ENCODE measurements at regions not wholly inside any gene's neighbourhood (a gene's known extent, or its start where the extent isn't known, plus 50 kb on each side); places are given as distances from the start of the nearest gene placed in this dataset.

DNA sequence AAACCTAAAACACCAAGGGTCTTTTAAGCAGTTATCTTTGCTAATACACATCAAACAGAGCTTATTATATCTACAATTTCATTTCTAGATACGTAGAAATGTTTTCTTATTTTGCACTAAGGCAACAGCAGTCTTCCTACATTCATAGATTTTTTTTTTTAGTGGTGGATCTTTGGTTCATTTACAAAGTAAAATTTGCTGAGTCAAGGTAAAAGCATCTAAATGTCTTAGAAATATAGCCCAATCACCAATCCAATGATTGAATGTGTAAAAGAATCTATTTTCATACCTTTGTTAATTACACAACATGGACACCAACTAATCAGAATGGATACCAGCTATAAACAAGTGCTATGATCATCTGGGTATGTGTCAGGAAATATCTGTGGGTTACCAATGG lies 272.2 kb upstream of the TMPO start:
- H3K79me2 ChIP-seq (ENCODE audit: insufficient read depth, low read length) = no peaks in the 10 kb centered on the region

DNA sequence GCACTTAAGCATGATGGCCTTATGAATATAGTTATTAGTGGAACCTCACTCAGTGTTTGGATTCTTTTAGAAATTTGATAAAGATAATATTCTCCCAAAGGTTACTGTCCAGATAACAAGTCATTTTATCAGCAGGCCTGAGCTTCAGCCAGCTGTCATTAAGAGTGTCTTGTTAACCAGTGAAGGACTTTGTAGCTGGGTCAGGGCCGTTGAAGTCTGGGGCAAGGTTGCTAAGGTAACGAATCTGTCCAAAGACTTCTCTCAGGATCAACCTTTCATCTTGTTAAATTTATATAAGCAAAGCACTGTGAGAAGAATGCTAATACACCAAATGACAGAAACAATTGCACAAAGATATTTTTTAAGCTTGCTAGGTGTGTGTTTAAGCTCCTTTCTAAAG lies 271.3 kb upstream of the TMPO start:
- no peaks in the 10 kb centered on the region for H3K4me1 ChIP-seq (ENCODE audit: control insufficient read depth in 1 of 2, insufficient read depth in 2 of 2, low read length in 2 of 2)
- no peak overlapping the region for H3K27ac ChIP-seq (ENCODE audit: low read depth in 1 of 2, low read length in 2 of 2)
- H3K27me3 ChIP-seq (ENCODE audit: control insufficient read depth in 2 of 2, insufficient read depth in 2 of 2, low read length in 2 of 2) = peaks cover 0 to 2% of the 10 kb centered on the region in 2 donors
- no peak overlapping the region for H3K4me3 ChIP-seq (replicated peaks in 1 of 3; ENCODE audit: low read depth in 2 of 3, low read length in 3 of 3)
- no peaks in the 10 kb centered on the region for H4K20me1 ChIP-seq (ENCODE audit: insufficient read depth, low read length)
- no peak overlapping the region for H2AFZ ChIP-seq (ENCODE audit: insufficient read depth, low read depth, low read length, poor library complexity, severe bottlenecking)
- no peak overlapping the region for H3K9ac ChIP-seq (ENCODE audit: insufficient read depth, low read length, poor library complexity, severe bottlenecking)
- H3K4me3 Mint-ChIP-seq = no peak overlapping the region
- H3K9me3 ChIP-seq (replicated peaks in 1 of 2; ENCODE audit: control insufficient read depth in 1 of 2, insufficient read depth in 1 of 2, low read length in 2 of 2) = no peaks in the 10 kb centered on the region
- no peaks in the 10 kb centered on the region for H3K36me3 Mint-ChIP-seq
- TF ChIP-seq, protein P1, sequence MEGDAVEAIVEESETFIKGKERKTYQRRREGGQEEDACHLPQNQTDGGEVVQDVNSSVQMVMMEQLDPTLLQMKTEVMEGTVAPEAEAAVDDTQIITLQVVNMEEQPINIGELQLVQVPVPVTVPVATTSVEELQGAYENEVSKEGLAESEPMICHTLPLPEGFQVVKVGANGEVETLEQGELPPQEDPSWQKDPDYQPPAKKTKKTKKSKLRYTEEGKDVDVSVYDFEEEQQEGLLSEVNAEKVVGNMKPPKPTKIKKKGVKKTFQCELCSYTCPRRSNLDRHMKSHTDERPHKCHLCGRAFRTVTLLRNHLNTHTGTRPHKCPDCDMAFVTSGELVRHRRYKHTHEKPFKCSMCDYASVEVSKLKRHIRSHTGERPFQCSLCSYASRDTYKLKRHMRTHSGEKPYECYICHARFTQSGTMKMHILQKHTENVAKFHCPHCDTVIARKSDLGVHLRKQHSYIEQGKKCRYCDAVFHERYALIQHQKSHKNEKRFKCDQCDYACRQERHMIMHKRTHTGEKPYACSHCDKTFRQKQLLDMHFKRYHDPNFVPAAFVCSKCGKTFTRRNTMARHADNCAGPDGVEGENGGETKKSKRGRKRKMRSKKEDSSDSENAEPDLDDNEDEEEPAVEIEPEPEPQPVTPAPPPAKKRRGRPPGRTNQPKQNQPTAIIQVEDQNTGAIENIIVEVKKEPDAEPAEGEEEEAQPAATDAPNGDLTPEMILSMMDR (IDR thresholded peaks at IDR 0.05) = no peak
- no peaks in the 10 kb centered on the region for H3K36me3 ChIP-seq (replicated peaks in 1 of 2; ENCODE audit: control insufficient read depth in 1 of 2, insufficient read depth in 2 of 2, low read length in 2 of 2)
- no peak overlapping the region for H3K27ac Mint-ChIP-seq
- no CpG with 5 or more reads among the region's 2 CpGs for WGBS (ENCODE audit: insufficient coverage)
- H3K79me2 ChIP-seq (ENCODE audit: insufficient read depth, low read length) = no peaks in the 10 kb centered on the region
- H3K27me3 Mint-ChIP-seq (ENCODE audit: low read depth in 3 of 3) = peaks cover 0 to 3% (median 0%) of the 10 kb centered on the region in 3 donors
- H3K4me2 ChIP-seq (replicated peaks; ENCODE audit: extremely low read depth, low read length, poor library complexity, severe bottlenecking) = no peak overlapping the region
- intact Hi-C loops (cut with micrococcal nuclease) = no loop called here
- H3K4me1 Mint-ChIP-seq = no peaks in the 10 kb centered on the region
- H3K9me3 Mint-ChIP-seq = peaks cover 0 to 3% (median 0%) of the 10 kb centered on the region in 7 donors
- no peak for DNase-seq

More for the DNA sequence above, 272.2 kb upstream of the TMPO start:
- peaks cover 0 to 2% of the 10 kb centered on the region in 2 donors for H3K27me3 ChIP-seq (ENCODE audit: control insufficient read depth in 2 of 2, insufficient read depth in 2 of 2, low read length in 2 of 2)
- TF ChIP-seq, protein P1 (IDR thresholded peaks at IDR 0.05) = no peak
- no peak overlapping the region for H3K27ac ChIP-seq (ENCODE audit: low read depth in 1 of 2, low read length in 2 of 2)
- no peak overlapping the region for H3K4me3 ChIP-seq (replicated peaks in 1 of 3; ENCODE audit: low read depth in 2 of 3, low read length in 3 of 3)
- no peak for DNase-seq
- Mint-ChIP-seq H3K4me1 (no peaks in the 10 kb centered on the region), H3K4me3 (no peak overlapping the region), H3K36me3 (no peaks in the 10 kb centered on the region), H3K9me3 (peaks cover 0 to 3% (median 0%) of the 10 kb centered on the region in 7 donors), H3K27me3 (ENCODE audit: low read depth in 3 of 3) (peaks cover 0 to 2% (median 1%) of the 10 kb centered on the region in 3 donors), H3K27ac (no peak overlapping the region)
- WGBS (ENCODE audit: insufficient coverage) = no CpG with 5 or more reads among the region's 1 CpG
- H4K20me1 ChIP-seq (ENCODE audit: insufficient read depth, low read length) = no peaks in the 10 kb centered on the region
- no peaks in the 10 kb centered on the region for H3K4me1 ChIP-seq (ENCODE audit: control insufficient read depth in 1 of 2, insufficient read depth in 2 of 2, low read length in 2 of 2)
- H3K4me2 ChIP-seq (replicated peaks; ENCODE audit: extremely low read depth, low read length, poor library complexity, severe bottlenecking) = no peak overlapping the region
- no peaks in the 10 kb centered on the region for H3K9me3 ChIP-seq (replicated peaks in 1 of 2; ENCODE audit: control insufficient read depth in 1 of 2, insufficient read depth in 1 of 2, low read length in 2 of 2)
- no peaks in the 10 kb centered on the region for H3K36me3 ChIP-seq (replicated peaks in 1 of 2; ENCODE audit: control insufficient read depth in 1 of 2, insufficient read depth in 2 of 2, low read length in 2 of 2)
- no peak overlapping the region for H2AFZ ChIP-seq (ENCODE audit: insufficient read depth, low read depth, low read length, poor library complexity, severe bottlenecking)
- intact Hi-C loops (cut with micrococcal nuclease) = no loop called here
- no peak overlapping the region for H3K9ac ChIP-seq (ENCODE audit: insufficient read depth, low read length, poor library complexity, severe bottlenecking)
